K562 (cell line): ENCODE measurements at regions not wholly inside any gene's neighbourhood (a gene's known extent, or its start where the extent isn't known, plus 50 kb on each side); places are given as distances from the start of the nearest gene placed in this dataset.

ENCODE experiments used
- ATF3 ChIP-seq, 2 experiments: fragments of 450-650 bp in 1 of 2; sonication (generic) in 1 of 2; formaldehyde crosslinking in 1 of 2; IDR thresholded peaks in 1 of 2; conservative IDR thresholded peaks in 1 of 2; 2 replicates each; pipeline versions ENCODE4 v1.6.1 to v1.8.1; 2016 to 2023; ENCODE audit warnings: mild to moderate bottlenecking in 2 of 2, moderate library complexity in 2 of 2, inconsistent platforms in 1 of 2, missing genetic modification reagents in 1 of 2
- CBFA2T3 ChIP-seq: fragments of 450-650 bp; IDR thresholded peaks from 2 replicates; pipeline ENCODE4 v1.6.1; 2017
- EP400 ChIP-seq: fragments of 450-650 bp; IDR thresholded peaks from 2 replicates; pipeline ENCODE4 v1.6.1; 2017; ENCODE audit warnings: antibody characterized with exemption, mild to moderate bottlenecking, moderate library complexity
- HNRNPL ChIP-seq: fragments of 200-400 bp; formaldehyde crosslinking; IDR thresholded peaks from 2 replicates; pipeline ENCODE4 v1.6.1; 2017; ENCODE audit warnings: low read depth, mild to moderate bottlenecking, low read length
- KLF16 ChIP-seq: IDR thresholded peaks from 2 replicates; pipeline ENCODE4 v1.6.1; 2016; ENCODE audit warnings: antibody characterized with exemption
- MAFF ChIP-seq: IDR thresholded peaks from 2 replicates; pipeline ENCODE4 v1.6.1; 2012; ENCODE audit warnings: low read length, improper control_type of control experiment
- PCBP1 ChIP-seq: fragments of 200-400 bp; formaldehyde crosslinking; IDR thresholded peaks from 2 replicates; pipeline ENCODE4 v1.6.1; 2018; ENCODE audit warnings: mild to moderate bottlenecking, low read depth, low read length; ENCODE audit not compliant: poor library complexity, severe bottlenecking
- SFPQ ChIP-seq: fragments of 200-400 bp; formaldehyde crosslinking; IDR thresholded peaks from 2 replicates; pipeline ENCODE4 v1.6.1; 2017; ENCODE audit warnings: mild to moderate bottlenecking, low read depth, low read length, moderate library complexity
- SMARCC2 ChIP-seq: fragments of 450-650 bp; IDR thresholded peaks from 2 replicates; pipeline ENCODE4 v1.6.1; 2017; ENCODE audit warnings: antibody characterized with exemption, moderate library complexity, mild to moderate bottlenecking, low read depth
- UBTF ChIP-seq, 2 experiments: IDR thresholded peaks; 2 replicates each; pipeline ENCODE4 v1.6.1; 2012; ENCODE audit warnings: improper control_type of control experiment in 2 of 2, low read depth in 2 of 2, low read length in 2 of 2, borderline replicate concordance in 1 of 2
- ZNF121 ChIP-seq: sonication (generic); formaldehyde crosslinking; conservative IDR thresholded peaks from 2 replicates; pipeline ENCODE4 v1.8.0; 2022; ENCODE audit warnings: missing genetic modification reagents
- ZNF589 ChIP-seq: fragments of 200-800 bp; sonication (Bioruptor generic); IDR thresholded peaks from 2 replicates; pipeline ENCODE4 v1.6.1; 2016; ENCODE audit warnings: low read depth, missing genetic modification characterization, missing compliant biosample characterization

- TF ChIP-seq UBTF (IDR thresholded peaks at IDR 0.05; ENCODE audit: borderline replicate concordance in 1 of 2, low read depth in 2 of 2, low read length in 2 of 2) (0 out of 4 replicates have a peak, but pooled peaks of 1 of the 2 experiments have one; percentile 51), SMARCC2 (peak; percentile 89), SFPQ (no peak), EP400 (peak; percentile 51), MAFF (peak; percentile 94), HNRNPL (no peak), ZNF589 (CRISPR knock-in tag) (peak; percentile 71; the same call in 1 of the 2 replicates), ATF3 (IDR thresholded peaks at IDR 0.05) (peak; percentile 82), ATF3 (CRISPR knock-in tag; conservative IDR thresholded peaks at IDR 0.05) (no peak), ZNF121 (no peak), PCBP1 (no peak), KLF16 (peak; percentile 47; the same call in 1 of the 2 replicates), CBFA2T3 (peak; percentile 79)
These were observed 116.6 kb downstream of the KLF6 start (continued) for GRCh38 chr10:3668276-3668965.
